Motor neuron (in vitro differentiated cells): ENCODE measurements at regions not wholly inside any gene's neighbourhood (a gene's known extent, or its start where the extent isn't known, plus 50 kb on each side); places are given as distances from the start of the nearest gene placed in this dataset.
"Not testable (repeated sequence)": the region's sequence is repeated elsewhere in the genome, so short reads cannot be mapped to it uniquely, and the experiment has no call there.

ENCODE experiments used
- ATAC-seq, 8 experiments: fragments of 200-7000 bp; cut with Tn5 transposase; replicated peaks in 6 of 8; 2 replicates each; pipeline ENCODE4 v1.8.0; 2021; ENCODE audit warnings: mild to moderate bottlenecking in 8 of 8, moderate library complexity in 8 of 8
- H3K27ac ChIP-seq, 2 donors: fragments of 250-450 bp; sonication (Bioruptor Pico); 2 replicates each; pipeline ENCODE4 v1.9.0; 2021; ENCODE audit warnings: antibody characterized with exemption in 2 of 2, mild to moderate bottlenecking in 2 of 2, moderate library complexity in 1 of 2
- H3K4me1 ChIP-seq, 2 donors: fragments of 250-450 bp; sonication (Bioruptor Pico); replicated peaks in 1 of 2; 2 replicates each; pipeline ENCODE4 v1.6.1; 2021; ENCODE audit warnings: antibody characterized with exemption in 2 of 2, mild to moderate bottlenecking in 2 of 2, moderate library complexity in 1 of 2
- H3K4me3 ChIP-seq, 5 donors: fragments of 250-450 bp; sonication (Bioruptor Pico); 2 replicates each; pipeline ENCODE4 v1.9.0; 2021; ENCODE audit warnings: antibody characterized with exemption in 5 of 5, mild to moderate bottlenecking in 5 of 5, moderate library complexity in 4 of 5
- WGBS, 10 experiments: fragments of 450-650 bp; shearing (Covaris generic); methylation state at CpG; one replicate each; pipeline ENCODE4 v1.0.0; 2022; 5-methylcytosine and 5-hydroxymethylcytosine counted together
- in situ Hi-C, 9 experiments: fragments of 400-800 bp; cut with MboI; loops; one replicate each; pipeline ENCODE4 v1.15.0; 2021; ENCODE audit warnings: low sequenced_read_pairs in 9 of 9, low pct_unique_long_range_greater_than_20kb in 2 of 9; ENCODE audit not compliant: unreplicated experiment in 9 of 9

- Histone ChIP-seq H3K27ac (no peak overlapping the region), H3K4me3 (no peak overlapping the region), H3K4me1 (no peaks in the 10 kb centered on the region)
- 0 to 100% (median 81%) methylated on average over 1 to 3 of the region's 3 CpGs for WGBS, 10 experiments
- in situ Hi-C loops = no loop called here
- ATAC-seq = peak in 1 of 8 experiments; percentile 28
Observed at GRCh38 chr4:29309050-29309449, 1411.1 kb upstream of the PCDH7 start.

- Histone ChIP-seq H3K4me3 (no peak overlapping the region), H3K4me1 (no peaks in the 10 kb centered on the region), H3K27ac (no peak overlapping the region)
- in situ Hi-C loops = no loop called here
- ATAC-seq = no peak
Observed at GRCh38 chr4:29310252-29310651, 1409.9 kb upstream of the PCDH7 start.

GRCh38 chr4:29311247-29311646, 1408.9 kb upstream of the PCDH7 start:
- 0 to 100% (median 100%) methylated on average over 1 of the region's 1 CpG; no CpG with 5 or more reads in 5 of the 10 experiments for WGBS, 10 experiments
- ATAC-seq = no peak
- no peak overlapping the region for H3K27ac ChIP-seq
- H3K4me3 ChIP-seq = no peak overlapping the region
- in situ Hi-C loops = no loop called here
- H3K4me1 ChIP-seq = no peaks in the 10 kb centered on the region

GRCh38 chr4:29319663-29320340, 1400.4 kb upstream of the PCDH7 start:
- 0 to 98% (median 88%) methylated on average over 2 of the region's 2 CpGs for WGBS, 10 experiments
- in situ Hi-C loops = no loop called here
- no peak for ATAC-seq
- H3K27ac ChIP-seq = no peak overlapping the region
- no peaks in the 10 kb centered on the region for H3K4me1 ChIP-seq
- H3K4me3 ChIP-seq = no peak overlapping the region

GRCh38 chr4:29320947-29321620, 1399.1 kb upstream of the PCDH7 start:
- no peak for ATAC-seq
- Histone ChIP-seq H3K27ac (no peak overlapping the region), H3K4me3 (no peak overlapping the region), H3K4me1 (no peaks in the 10 kb centered on the region)
- in situ Hi-C loops = no loop called here
- WGBS, 10 experiments = 0 to 100% (median 89%) methylated on average over 1 to 6 of the region's 6 CpGs; no CpG with 5 or more reads in 3 of the 10 experiments

- no peak overlapping the region for H3K4me3 ChIP-seq
- no peak overlapping the region for H3K27ac ChIP-seq
- H3K4me1 ChIP-seq = no peaks in the 10 kb centered on the region
- in situ Hi-C loops = no loop called here
- WGBS, 10 experiments = 0 to 89% (median 67%) methylated on average over 2 of the region's 2 CpGs; no CpG with 5 or more reads in 1 of the 10 experiments
- ATAC-seq = no peak
Observed at GRCh38 chr4:29326004-29326403, 1394.2 kb upstream of the PCDH7 start.

- Histone ChIP-seq H3K4me3 (no peak overlapping the region), H3K4me1 (no peaks in the 10 kb centered on the region), H3K27ac (no peak overlapping the region)
- WGBS, 10 experiments = 0 to 100% (median 37%) methylated on average over 1 to 2 of the region's 2 CpGs; no CpG with 5 or more reads in 2 of the 10 experiments
- in situ Hi-C loops = no loop called here
- peak in 5 of 8 experiments; percentile 78 to 95 (median 87) for ATAC-seq
Observed at GRCh38 chr4:29326816-29327215, 1393.4 kb upstream of the PCDH7 start.

- Histone ChIP-seq H3K4me3 (no peak overlapping the region), H3K27ac (no peak overlapping the region), H3K4me1 (no peaks in the 10 kb centered on the region)
- in situ Hi-C loops = no loop called here
- no peak for ATAC-seq
- WGBS, 10 experiments = 0 to 86% (median 61%) methylated on average over 1 of the region's 1 CpG; no CpG with 5 or more reads in 4 of the 10 experiments
Observed at GRCh38 chr4:29336861-29337260, 1383.3 kb upstream of the PCDH7 start.

- no peak overlapping the region for H3K27ac ChIP-seq
- H3K4me3 ChIP-seq = no peak overlapping the region
- H3K4me1 ChIP-seq = no peaks in the 10 kb centered on the region
- ATAC-seq = no peak
- 20 to 100% (median 58%) methylated on average over 1 to 2 of the region's 2 CpGs; no CpG with 5 or more reads in 4 of the 10 experiments for WGBS, 10 experiments
- in situ Hi-C loops = no loop called here
Observed at GRCh38 chr4:29372971-29373370, 1347.2 kb upstream of the PCDH7 start.

GRCh38 chr4:29375716-29376115, 1344.5 kb upstream of the PCDH7 start:
- in situ Hi-C loops = no loop called here

GRCh38 chr4:29378237-29378636, 1341.9 kb upstream of the PCDH7 start:
- in situ Hi-C loops, ATAC-seq, H3K4me1 ChIP-seq, H3K4me3 ChIP-seq, H3K27ac ChIP-seq: not testable (repeated sequence)

More at GRCh38 chr4:29375716-29376115, 1344.5 kb upstream of the PCDH7 start:
- Histone ChIP-seq H3K27ac (no peak overlapping the region), H3K4me3 (no peak overlapping the region), H3K4me1 (no peaks in the 10 kb centered on the region)
- 0 to 33% (median 0%) methylated on average over 1 of the region's 1 CpG; no CpG with 5 or more reads in 7 of the 10 experiments for WGBS, 10 experiments
- ATAC-seq = no peak

- ATAC-seq = no peak
- H3K4me3 ChIP-seq = no peak overlapping the region
- no peak overlapping the region for H3K27ac ChIP-seq
- in situ Hi-C loops = no loop called here
- H3K4me1 ChIP-seq = no peaks in the 10 kb centered on the region
- 20 to 100% (median 100%) methylated on average over 1 of the region's 1 CpG; no CpG with 5 or more reads in 4 of the 10 experiments for WGBS, 10 experiments
Observed at GRCh38 chr4:29390921-29391320, 1329.2 kb upstream of the PCDH7 start.

GRCh38 chr4:29405116-29405515, 1315.1 kb upstream of the PCDH7 start:
- H3K4me3 ChIP-seq = no peak overlapping the region
- in situ Hi-C loops = no loop called here
- H3K27ac ChIP-seq = no peak overlapping the region
- no peak for ATAC-seq
- H3K4me1 ChIP-seq = no peaks in the 10 kb centered on the region
- WGBS, 10 experiments = 0 to 76% (median 47%) methylated on average over 2 to 3 of the region's 3 CpGs; no CpG with 5 or more reads in 1 of the 10 experiments

GRCh38 chr4:29415771-29416170, 1304.4 kb upstream of the PCDH7 start:
- H3K4me3 ChIP-seq = no peak overlapping the region
- 8 to 100% (median 83%) methylated on average over 2 to 3 of the region's 3 CpGs for whole genome bisulfite sequencing, 10 experiments
- in situ Hi-C loops = no loop called here

More at GRCh38 chr4:29415771-29416170, 1304.4 kb upstream of the PCDH7 start:
- ATAC-seq = no peak
- no peaks in the 10 kb centered on the region for H3K4me1 ChIP-seq
- H3K27ac ChIP-seq = no peak overlapping the region
